ENCODE measurements at regions not wholly inside any gene's neighbourhood (a gene's known extent, or its start where the extent isn't known, plus 50 kb on each side); places are given as distances from the start of the nearest gene placed in this dataset.

DNA sequence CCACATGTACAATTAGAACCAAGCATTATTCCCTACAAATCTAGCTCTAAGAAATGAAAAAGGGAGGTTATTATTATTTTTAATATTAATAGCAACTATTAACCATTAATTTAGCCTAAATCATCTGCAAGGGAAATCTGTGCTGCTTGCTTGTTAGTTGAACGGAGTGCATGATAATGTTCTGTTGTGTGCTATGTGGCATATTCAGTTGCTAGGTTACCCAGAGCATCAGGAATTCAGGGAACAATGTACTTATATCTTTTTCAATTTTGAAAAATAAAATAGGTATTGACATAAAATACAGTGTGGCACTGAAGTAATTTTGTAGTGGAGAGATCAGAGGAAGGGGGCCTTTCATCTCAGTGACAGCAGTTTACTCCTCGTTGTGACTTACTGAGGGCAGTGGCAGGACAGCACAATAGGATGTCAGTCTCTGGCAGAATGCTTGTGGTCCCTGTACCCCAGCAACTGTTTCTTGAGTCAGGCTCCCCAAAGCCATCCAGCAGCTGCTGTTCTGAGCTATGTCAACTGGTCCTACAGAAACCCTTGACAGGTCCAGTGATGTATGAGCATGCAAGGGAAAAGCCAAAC, 173.6 kb downstream of the TMEM161B start (continued):
- TF ChIP-seq, protein P1, sequence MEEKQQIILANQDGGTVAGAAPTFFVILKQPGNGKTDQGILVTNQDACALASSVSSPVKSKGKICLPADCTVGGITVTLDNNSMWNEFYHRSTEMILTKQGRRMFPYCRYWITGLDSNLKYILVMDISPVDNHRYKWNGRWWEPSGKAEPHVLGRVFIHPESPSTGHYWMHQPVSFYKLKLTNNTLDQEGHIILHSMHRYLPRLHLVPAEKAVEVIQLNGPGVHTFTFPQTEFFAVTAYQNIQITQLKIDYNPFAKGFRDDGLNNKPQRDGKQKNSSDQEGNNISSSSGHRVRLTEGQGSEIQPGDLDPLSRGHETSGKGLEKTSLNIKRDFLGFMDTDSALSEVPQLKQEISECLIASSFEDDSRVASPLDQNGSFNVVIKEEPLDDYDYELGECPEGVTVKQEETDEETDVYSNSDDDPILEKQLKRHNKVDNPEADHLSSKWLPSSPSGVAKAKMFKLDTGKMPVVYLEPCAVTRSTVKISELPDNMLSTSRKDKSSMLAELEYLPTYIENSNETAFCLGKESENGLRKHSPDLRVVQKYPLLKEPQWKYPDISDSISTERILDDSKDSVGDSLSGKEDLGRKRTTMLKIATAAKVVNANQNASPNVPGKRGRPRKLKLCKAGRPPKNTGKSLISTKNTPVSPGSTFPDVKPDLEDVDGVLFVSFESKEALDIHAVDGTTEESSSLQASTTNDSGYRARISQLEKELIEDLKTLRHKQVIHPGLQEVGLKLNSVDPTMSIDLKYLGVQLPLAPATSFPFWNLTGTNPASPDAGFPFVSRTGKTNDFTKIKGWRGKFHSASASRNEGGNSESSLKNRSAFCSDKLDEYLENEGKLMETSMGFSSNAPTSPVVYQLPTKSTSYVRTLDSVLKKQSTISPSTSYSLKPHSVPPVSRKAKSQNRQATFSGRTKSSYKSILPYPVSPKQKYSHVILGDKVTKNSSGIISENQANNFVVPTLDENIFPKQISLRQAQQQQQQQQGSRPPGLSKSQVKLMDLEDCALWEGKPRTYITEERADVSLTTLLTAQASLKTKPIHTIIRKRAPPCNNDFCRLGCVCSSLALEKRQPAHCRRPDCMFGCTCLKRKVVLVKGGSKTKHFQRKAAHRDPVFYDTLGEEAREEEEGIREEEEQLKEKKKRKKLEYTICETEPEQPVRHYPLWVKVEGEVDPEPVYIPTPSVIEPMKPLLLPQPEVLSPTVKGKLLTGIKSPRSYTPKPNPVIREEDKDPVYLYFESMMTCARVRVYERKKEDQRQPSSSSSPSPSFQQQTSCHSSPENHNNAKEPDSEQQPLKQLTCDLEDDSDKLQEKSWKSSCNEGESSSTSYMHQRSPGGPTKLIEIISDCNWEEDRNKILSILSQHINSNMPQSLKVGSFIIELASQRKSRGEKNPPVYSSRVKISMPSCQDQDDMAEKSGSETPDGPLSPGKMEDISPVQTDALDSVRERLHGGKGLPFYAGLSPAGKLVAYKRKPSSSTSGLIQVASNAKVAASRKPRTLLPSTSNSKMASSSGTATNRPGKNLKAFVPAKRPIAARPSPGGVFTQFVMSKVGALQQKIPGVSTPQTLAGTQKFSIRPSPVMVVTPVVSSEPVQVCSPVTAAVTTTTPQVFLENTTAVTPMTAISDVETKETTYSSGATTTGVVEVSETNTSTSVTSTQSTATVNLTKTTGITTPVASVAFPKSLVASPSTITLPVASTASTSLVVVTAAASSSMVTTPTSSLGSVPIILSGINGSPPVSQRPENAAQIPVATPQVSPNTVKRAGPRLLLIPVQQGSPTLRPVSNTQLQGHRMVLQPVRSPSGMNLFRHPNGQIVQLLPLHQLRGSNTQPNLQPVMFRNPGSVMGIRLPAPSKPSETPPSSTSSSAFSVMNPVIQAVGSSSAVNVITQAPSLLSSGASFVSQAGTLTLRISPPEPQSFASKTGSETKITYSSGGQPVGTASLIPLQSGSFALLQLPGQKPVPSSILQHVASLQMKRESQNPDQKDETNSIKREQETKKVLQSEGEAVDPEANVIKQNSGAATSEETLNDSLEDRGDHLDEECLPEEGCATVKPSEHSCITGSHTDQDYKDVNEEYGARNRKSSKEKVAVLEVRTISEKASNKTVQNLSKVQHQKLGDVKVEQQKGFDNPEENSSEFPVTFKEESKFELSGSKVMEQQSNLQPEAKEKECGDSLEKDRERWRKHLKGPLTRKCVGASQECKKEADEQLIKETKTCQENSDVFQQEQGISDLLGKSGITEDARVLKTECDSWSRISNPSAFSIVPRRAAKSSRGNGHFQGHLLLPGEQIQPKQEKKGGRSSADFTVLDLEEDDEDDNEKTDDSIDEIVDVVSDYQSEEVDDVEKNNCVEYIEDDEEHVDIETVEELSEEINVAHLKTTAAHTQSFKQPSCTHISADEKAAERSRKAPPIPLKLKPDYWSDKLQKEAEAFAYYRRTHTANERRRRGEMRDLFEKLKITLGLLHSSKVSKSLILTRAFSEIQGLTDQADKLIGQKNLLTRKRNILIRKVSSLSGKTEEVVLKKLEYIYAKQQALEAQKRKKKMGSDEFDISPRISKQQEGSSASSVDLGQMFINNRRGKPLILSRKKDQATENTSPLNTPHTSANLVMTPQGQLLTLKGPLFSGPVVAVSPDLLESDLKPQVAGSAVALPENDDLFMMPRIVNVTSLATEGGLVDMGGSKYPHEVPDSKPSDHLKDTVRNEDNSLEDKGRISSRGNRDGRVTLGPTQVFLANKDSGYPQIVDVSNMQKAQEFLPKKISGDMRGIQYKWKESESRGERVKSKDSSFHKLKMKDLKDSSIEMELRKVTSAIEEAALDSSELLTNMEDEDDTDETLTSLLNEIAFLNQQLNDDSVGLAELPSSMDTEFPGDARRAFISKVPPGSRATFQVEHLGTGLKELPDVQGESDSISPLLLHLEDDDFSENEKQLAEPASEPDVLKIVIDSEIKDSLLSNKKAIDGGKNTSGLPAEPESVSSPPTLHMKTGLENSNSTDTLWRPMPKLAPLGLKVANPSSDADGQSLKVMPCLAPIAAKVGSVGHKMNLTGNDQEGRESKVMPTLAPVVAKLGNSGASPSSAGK (IDR thresholded peaks at IDR 0.05), result no peak
- TF ChIP-seq CREB3 (tag; conservative IDR thresholded peaks at IDR 0.05; ENCODE audit: low read depth) (no peak), TCF15 (CRISPR knock-in tag; IDR thresholded peaks at IDR 0.05) (no peak), THRA (IDR thresholded peaks at IDR 0.05) (no peak), DPF2 (IDR thresholded peaks at IDR 0.05) (no peak), HEY1 (CRISPR knock-in tag; IDR thresholded peaks at IDR 0.05; ENCODE audit: borderline replicate concordance) (no peak)

All from K562 (cell line).